HG02943 (cell line): ENCODE measurements at regions not wholly inside any gene's neighbourhood (a gene's known extent, or its start where the extent isn't known, plus 50 kb on each side); places are given as distances from the start of the nearest gene placed in this dataset.
"Not testable (repeated sequence)": the region's sequence is repeated elsewhere in the genome, so short reads cannot be mapped to it uniquely, and the experiment has no call there.

Source experiments
- ATAC-seq: cut with Tn5 transposase; IDR thresholded peaks from one replicate; pipeline ENCODE4 v1.9.1; 2021; ENCODE audit warnings: mild to moderate bottlenecking, low read depth, moderate library complexity; ENCODE audit not compliant: unreplicated experiment

DNA sequence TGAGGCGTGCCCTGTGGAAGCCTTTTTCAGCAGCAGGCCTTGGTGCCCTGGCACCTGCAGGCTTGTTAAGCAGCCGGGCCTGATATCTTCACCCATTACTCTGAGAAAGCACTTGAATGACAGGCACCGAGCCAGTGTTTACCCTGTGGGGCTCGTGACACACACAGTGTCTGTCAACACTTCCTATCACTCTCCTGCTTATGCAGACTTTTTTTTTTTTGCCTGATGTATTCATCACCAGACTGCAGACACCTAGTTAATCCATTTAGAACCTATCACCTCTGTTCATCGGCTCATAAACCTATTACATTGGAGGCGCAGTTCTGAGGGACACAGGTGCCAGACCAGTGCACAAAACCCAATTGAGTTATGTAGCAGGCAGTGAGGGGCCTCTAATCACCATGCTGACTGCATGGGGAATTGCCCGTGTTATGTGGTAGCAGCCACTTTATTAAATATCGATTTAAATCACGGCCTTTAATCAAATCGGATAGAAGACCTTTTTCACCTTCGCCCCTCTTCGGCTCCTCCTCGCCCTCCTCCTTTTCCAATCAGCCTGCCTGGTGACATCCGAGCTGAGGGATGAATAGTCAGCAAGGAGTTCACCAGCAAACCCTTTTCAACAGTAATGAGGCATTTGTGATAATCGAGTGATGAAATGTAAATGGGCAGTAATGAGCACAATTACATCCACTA is 962.9 kb upstream of the SLC35B3 start:
- ATAC-seq = no peak

GRCh38 chr6:9388596-9388995 is 953.3 kb upstream of the SLC35B3 start:
- ATAC-seq = no peak

DNA sequence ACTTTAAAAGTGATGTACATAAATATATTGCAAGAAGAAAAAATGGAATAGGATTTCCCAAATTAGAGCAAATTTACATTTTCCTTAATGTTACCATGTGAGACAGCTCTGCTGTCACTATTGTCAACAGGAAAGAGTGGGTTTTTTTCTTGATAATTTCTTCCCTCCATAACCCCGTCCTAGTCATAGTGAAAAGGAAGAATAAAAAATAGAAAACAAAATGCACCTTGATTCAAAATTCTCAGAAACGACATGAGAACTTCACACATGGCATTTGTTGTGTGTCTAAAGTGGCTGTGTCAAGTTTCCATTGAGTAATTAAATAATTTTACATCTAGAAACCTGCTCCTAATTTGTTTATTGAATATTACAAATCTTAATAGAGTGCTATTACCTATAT is 945.2 kb upstream of the SLC35B3 start:
- ATAC-seq = no peak

DNA sequence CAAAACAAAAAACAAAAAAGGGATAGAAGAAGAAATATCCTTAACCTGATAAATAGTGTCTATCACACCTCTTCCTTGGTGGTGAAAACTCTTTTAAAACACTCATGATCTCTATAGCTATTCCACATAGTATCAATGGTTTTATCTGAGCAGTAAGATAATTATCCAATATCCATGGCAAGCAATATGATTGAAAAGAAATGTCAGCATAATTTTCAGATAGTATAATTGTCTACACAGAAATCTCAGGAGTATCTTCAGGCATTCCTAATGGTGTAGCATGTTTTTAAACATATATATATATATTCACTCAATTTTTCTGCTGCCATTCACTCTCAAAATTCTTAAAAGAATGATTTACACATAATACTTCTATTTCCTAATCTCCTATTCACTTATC is 938.0 kb upstream of the SLC35B3 start:
- ATAC-seq = no peak

DNA sequence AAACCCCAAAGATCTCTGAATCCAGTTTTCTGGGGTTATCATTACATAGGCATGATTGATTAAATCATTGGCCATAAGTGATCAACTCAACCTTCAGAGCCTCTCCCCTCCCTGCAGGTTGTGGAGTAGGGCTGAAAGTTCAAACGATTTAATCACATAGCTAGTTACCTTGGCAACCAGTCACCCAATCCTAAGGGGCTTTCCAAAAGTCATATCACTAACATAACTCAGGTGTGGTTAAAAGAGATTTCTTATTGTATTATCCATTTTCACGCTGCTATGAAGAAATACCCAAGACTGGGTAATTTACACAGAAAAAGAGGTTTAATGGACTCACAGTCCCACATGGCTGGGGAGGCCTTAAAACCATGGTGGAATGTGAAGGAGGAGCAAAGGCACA is 935.1 kb upstream of the SLC35B3 start:
- ATAC-seq = no peak

DNA sequence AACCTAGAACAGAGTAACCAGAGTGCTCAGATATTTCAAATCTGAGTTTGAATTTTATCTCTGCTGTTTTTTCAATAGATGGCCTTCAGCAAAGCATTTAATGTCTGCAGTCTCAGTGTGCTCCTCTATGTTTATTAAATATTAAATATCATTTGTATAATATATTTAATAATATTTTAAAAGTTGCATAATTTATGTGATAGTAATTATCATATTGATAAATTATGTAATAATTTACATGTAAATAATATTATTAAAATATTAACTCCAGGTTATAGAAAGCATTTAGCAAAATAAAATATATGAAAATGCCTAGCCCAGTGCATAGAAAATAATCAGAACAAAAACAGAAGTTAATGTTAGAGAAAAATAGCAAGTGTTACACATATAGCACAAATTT is 930.0 kb upstream of the SLC35B3 start:
- ATAC-seq = no peak

DNA sequence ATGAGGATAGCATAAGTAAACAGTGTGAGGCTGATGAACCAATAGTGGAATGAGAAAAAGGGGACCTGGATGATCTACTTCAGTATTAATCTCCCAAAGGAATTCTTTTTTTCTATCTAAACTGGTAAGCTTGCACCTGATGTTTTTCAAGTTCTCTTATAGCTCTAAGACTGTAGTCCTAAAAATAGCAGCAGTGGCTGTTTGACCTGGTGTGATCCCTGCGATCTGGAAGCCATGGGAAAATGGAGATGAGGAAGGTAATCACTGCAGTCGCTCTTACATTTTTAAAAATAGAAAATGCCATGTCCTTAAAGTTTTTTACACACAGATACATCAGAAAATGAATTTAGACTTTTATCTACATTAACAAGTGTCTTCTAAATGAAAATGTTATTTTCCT is 926.4 kb upstream of the SLC35B3 start:
- no peak for ATAC-seq

- no peak for ATAC-seq
Measured at GRCh38 chr6:9360881-9361280, 925.5 kb upstream of the SLC35B3 start.

DNA sequence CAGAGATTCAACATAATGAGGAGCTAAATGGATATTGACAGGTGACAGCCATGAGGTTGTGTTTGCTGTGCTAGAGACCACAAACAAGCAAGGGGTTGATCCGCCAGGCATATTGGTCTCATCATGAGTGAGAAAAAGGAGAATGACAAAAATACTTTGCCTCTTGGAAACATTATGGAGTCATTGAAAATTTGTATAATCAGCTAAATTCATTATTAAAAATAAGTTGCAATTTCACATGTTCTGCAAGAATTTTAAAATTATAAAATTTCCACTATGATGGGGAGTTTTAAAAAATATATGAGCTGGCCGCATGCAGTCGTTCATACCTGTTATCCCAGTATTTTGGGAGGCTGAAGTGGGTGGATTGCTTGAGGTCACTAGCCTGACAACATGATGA is 912.3 kb upstream of the SLC35B3 start:
- no peak for ATAC-seq

GRCh38 chr6:9346923-9347322 is 911.6 kb upstream of the SLC35B3 start:
- no peak for ATAC-seq

GRCh38 chr6:9335431-9335830 is 900.1 kb upstream of the SLC35B3 start:
- ATAC-seq = no peak

DNA sequence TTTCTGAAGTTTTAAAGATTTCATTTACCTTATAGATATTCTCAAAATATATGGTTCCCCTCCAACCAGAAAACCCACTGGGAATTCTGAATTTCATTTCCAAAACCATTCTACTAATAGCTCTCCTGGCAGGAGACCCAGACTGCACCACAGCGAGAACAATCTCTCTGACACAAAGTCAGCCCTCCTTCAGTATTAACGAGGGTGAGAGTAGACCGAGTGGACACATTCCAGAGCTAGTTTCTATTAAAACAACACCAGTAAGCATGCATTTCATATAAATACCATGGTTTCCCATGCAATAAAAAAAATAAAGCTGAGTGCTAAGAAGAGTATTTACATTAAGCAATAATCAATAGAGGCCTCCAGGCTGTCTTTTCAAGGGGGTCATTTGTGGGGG is 899.6 kb upstream of the SLC35B3 start:
- no peak for ATAC-seq

GRCh38 chr6:9332241-9332780 is 897.0 kb upstream of the SLC35B3 start:
- no peak for ATAC-seq

DNA sequence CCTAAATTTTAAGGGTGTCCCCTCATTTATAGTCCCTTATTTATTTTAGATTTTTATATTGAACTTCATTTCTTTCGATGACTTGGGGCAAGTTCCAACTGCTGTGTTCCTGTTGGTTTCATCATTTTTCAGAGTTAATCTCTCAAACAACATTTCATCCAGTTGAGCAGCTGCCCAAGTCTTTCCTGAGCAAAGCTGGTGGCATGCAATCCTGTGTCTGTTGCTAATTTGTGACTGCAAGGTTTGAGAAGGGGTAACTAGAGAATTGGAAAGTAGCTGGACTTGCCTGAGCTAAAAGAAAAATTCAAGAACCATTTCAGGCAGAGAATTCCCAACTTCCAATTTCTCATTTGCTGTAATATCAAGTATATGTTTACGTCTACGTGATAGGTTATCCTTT is 881.5 kb upstream of the SLC35B3 start:
- ATAC-seq = no peak

DNA sequence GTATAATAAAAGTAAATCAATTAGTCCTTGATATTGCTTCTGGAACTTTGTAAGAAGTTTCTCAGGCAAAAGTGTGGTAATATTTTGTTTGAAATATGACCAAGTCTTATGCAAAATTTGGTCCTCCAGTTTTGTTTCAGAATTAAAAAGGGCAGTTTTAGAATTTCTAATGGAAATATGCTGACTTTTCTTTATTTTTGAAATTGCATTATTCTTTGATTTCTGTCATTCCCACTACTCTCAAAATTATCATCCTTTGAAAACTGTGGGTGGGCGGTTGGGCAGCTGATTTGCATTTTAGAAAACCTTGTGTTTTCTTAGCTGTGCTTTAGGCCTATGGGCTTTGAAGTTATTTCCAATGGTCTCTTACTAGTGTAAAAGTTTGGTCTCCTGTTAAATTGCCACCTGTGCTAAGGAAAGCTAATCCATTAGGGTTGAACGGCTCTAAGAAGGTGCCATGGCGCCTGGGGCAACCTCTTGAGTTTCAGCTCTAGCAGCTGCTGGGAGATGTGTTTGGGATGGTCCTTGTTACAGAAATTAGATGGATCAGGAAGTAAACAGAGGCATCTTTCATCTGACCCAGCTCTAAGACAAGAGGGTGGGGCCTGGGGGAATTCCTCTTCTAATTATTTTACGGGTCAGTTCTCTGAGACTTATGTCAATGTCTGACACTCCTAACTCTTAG is 880.8 kb upstream of the SLC35B3 start:
- no peak for ATAC-seq

DNA sequence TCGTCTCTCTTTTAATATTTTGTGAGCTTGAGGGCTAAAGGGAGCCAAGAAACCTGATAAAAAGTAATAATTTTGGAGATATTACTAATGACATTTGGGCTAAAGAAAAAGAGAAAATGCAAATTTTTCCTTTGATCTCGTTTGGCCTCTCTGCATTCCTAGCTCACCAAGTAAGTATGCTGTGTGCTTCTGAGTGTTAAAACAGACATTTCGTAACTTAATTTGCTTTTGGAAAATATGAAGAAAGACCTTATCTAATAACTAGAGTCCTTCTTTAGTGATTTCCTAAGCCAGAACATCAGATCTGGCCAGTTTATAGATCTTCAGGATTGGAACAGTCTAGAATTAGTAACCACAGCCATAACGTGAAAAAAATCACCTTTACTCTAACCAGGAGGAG is 872.9 kb upstream of the SLC35B3 start:
- no peak for ATAC-seq

GRCh38 chr6:9307786-9308185 is 872.4 kb upstream of the SLC35B3 start:
- ATAC-seq = no peak

GRCh38 chr6:9307187-9307586 is 871.8 kb upstream of the SLC35B3 start:
- no peak for ATAC-seq

GRCh38 chr6:9295644-9296043 is 860.3 kb upstream of the SLC35B3 start:
- ATAC-seq = no peak

- no peak for ATAC-seq
Measured at GRCh38 chr6:9292975-9293374, 857.6 kb upstream of the SLC35B3 start.

DNA sequence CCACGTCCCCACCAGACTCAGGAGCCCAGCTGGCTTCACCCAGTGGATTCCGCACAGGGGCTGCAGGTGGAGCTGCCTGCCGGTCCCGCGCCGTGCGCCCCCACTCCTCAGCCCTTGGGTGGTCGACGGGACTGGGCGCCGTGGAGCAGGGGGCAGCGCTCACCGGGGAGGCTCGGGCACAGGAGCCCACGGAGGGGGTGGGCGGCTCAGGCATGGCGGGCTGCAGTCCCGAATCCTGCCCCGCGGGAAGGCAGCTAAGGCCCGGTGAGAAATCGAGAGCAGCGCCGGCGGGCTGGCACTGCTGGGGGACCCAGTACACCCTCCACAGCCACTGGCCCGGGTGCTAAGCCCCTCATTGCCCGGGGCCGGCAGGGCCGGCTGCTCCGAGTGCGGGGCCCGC is 855.0 kb upstream of the SLC35B3 start:
- ATAC-seq = not testable (repeated sequence)

DNA sequence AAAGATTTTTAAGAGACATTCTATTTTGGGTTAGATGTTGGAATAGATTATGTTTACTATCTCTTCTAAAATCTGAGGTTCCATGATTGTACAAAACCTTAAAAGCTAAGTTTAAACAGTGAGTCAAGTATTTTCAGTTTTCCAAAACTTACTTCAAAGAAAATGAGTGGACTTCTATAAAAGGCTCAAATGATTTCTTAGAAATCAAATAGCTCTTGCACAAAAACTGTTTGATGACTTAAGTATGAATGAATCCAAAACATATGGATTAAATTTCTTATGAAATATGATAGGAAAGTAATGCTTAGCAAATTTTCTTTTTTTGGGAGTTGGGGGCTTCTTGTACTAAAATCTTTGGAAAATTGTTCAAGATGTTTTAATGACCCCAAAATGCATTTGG is 837.3 kb upstream of the SLC35B3 start:
- ATAC-seq = no peak
